DMS153 (cell line): ENCODE measurements at regions not wholly inside any gene's neighbourhood (a gene's known extent, or its start where the extent isn't known, plus 50 kb on each side); places are given as distances from the start of the nearest gene placed in this dataset.
"Not testable (repeated sequence)": the region's sequence is repeated elsewhere in the genome, so short reads cannot be mapped to it uniquely, and the experiment has no call there.

Experiments
- DNase-seq: peaks from one replicate; lab custom pipeline; 2025; lab: John Stamatoyannopoulos, UW

DNA sequence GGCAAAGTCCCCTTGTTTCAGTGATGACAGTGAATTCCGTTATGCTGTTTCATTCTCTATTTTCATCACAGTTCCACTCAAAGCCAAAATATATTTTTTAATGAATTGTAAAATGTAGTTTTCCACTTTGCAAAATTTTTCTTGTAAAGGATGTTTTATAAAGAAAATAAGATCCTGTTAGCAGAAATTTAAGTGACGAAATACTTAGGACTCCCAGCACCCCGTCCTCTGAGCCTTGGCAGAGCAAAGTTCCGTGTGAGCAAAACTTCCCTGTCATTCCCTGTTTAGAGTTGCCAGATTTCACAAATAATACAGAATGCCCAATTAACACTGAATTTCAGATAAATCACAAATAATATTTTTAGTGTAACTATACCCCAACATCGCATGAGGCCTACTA, 81.0 kb upstream of the RBPJ start:
- DNase-seq: no peak

GRCh38 chr4:26241179-26241578, 79.6 kb upstream of the RBPJ start:
- no peak for DNase-seq

DNA sequence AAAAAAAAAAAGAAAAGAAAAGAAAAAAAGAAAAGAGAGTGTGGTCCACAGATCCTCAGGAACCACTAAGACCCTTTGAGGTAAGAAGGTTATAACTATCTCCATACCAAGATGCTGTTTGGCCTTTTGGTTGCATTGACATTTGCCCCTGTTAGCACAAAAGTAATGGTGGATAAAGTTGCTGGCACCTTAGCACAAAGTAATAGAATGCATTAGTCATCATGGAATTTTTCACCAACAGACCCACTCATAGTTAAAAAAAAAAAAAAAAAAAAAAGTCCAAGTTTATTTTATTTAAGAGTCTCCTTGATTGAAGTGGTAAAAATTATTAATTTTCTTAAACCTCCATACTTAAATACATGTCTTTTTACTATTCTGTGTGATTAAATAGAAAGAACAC, 78.4 kb upstream of the RBPJ start:
- no peak for DNase-seq

DNA sequence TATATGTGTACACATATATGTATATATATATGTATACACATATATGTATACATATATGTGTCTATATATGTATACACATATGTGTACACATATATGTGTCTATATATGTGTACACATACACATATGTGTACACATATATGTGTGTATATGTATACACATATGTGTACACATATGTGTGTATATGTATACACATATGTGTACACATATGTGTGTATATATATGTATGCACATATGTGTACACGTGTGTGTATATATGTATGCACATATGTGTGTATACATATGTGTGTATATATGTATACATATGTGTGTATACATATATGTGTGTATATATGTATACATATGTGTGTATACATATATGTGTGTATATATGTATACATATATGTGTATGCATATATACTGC, 76.7 kb upstream of the RBPJ start:
- DNase-seq: not testable (repeated sequence)

DNA sequence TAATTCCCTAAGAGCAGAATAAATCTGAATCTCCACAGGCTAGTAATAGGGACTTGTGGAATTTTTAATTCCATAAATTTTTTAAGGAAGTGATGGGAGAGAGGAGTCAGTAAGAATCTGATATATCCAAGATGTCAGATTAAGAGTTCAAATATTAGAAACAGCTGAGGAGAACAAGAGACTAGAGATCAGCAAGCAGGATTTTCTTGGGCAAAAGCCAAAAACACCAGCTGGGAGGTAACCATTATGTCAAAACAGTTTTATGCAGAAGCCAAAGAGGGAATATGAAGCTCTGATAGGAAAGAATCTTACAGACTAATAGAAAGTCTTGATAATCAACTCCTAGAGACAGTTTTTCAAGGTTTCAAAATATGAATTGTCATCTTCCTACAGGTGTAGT, 72.2 kb upstream of the RBPJ start:
- no peak for DNase-seq

GRCh38 chr4:26252349-26253025, 68.3 kb upstream of the RBPJ start:
- no peak for DNase-seq

GRCh38 chr4:26253968-26254367, 66.8 kb upstream of the RBPJ start:
- no peak for DNase-seq

DNA sequence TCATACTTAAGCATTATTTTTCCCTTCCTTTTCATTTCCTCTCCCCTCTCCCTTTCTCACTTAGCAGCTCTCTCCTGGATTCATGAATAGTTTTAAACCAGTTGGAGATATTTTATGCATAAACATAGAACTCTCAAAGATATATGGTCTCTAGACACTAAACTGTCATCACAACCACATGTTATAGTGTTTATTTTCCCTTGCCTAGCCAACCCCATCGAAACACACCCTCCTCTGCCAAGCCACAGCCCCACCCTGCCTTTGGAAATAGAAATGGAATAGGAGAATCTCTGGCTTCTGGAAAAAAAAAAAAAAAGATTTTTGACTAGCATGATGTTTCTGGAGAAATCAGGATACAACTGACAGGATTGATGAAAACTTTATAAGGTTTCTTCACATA, 64.8 kb upstream of the RBPJ start:
- no peak for DNase-seq

- not testable (repeated sequence) for DNase-seq
These were observed 63.4 kb upstream of the RBPJ start for GRCh38 chr4:26257444-26257843.

GRCh38 chr4:26257850-26258249, 63.0 kb upstream of the RBPJ start:
- DNase-seq: no peak

- no peak for DNase-seq
These were observed 60.2 kb upstream of the RBPJ start for GRCh38 chr4:26260571-26260970.

GRCh38 chr4:26261405-26261804, 59.4 kb upstream of the RBPJ start:
- DNase-seq: no peak

DNA sequence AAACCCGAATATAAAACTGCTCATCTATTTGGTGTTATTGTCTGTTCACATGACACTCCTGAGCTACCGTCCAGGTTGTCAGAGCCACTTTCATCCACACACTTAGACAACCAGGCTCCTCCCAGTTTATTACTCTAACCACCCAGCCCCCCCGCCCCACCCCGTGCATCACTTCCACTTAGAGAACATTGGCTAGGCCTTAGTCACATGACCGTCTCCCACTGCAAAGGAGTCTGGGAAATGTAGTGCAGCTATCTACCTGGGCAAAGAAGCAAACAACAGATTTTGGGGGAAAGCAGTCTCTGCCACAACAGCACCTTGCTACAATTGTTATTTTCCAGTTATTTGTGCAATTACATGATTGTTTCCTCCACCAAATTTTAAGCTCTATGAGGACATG, 57.6 kb upstream of the RBPJ start:
- DNase-seq: no peak

- DNase-seq: no peak
These were observed 56.7 kb upstream of the RBPJ start for GRCh38 chr4:26264109-26264508.

DNA sequence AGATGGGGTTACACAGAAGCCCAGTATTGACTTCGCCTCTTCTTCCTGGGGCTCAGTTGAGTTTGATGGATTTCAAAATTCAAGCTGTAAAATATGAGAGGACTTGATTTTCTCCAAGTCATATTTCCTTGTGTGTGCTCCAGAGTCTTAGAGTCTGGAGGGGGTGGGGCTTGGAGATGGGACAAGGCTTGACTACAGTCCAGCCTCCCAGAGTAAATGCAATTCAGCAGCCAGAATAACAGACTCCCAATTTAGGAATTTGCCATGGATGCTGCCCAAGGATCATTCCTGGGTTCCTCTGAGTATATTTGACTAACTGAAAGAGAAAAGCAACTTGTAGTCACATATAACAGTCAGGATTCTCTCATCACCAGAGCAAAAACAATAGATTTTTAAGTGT, 53.7 kb upstream of the RBPJ start:
- DNase-seq: no peak

DNA sequence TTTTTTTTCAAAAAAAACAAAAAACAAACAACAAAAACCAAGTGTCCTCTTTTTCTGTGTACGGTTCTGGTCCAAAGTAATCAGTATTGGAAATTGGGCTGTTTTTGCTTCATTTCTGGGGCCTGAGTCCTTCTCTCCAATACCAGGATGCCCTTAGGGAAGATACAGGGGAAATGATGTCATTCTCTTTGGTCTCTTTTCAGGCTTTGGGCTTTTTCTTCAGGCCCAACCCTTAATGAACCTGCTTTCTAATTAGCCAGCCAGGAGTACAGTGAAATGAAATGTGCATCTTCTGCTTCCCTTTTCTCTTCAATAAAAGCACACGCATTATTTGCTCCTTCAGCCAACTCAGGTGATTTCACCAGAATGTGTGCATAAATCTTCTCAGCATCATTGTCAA, 52.6 kb upstream of the RBPJ start:
- DNase-seq: no peak

GRCh38 chr4:26269038-26269437, 51.8 kb upstream of the RBPJ start:
- no peak for DNase-seq
